HPDE6-E6E7 (cell line): ENCODE measurements at regions not wholly inside any gene's neighbourhood (a gene's known extent, or its start where the extent isn't known, plus 50 kb on each side); places are given as distances from the start of the nearest gene placed in this dataset.

Experiments
- DNase-seq: peaks from one replicate; pipeline ENCODE4 v3.0.0; 2011; ENCODE audit warnings: missing footprints; ENCODE audit errors: extremely low spot score

- no peak for DNase-seq
Measured at GRCh38 chr14:53519137-53519536, 366.0 kb upstream of the DDHD1 start.

GRCh38 chr14:53517270-53517960 lies 364.3 kb upstream of the DDHD1 start:
- DNase-seq = no peak

- no peak for DNase-seq
Measured at GRCh38 chr14:53516261-53516774, 363.2 kb upstream of the DDHD1 start.

- DNase-seq = no peak
Measured at GRCh38 chr14:53515276-53515675, 362.2 kb upstream of the DDHD1 start.

- DNase-seq = no peak
Measured at GRCh38 chr14:53514197-53514596, 361.1 kb upstream of the DDHD1 start.

- DNase-seq = no peak
Measured at GRCh38 chr14:53510281-53510912, 357.3 kb upstream of the DDHD1 start.

- peak; percentile 10 for DNase-seq
Measured at GRCh38 chr14:53509276-53510244, 356.4 kb upstream of the DDHD1 start.

- DNase-seq = no peak
Measured at GRCh38 chr14:53501361-53502211, 348.5 kb upstream of the DDHD1 start.

- no peak for DNase-seq
Measured at GRCh38 chr14:53500191-53500590, 347.1 kb upstream of the DDHD1 start.

- DNase-seq = no peak
Measured at GRCh38 chr14:53496668-53497067, 343.5 kb upstream of the DDHD1 start.

- DNase-seq = no peak
Measured at GRCh38 chr14:53495846-53496343, 342.8 kb upstream of the DDHD1 start.

GRCh38 chr14:53494587-53494986 lies 341.5 kb upstream of the DDHD1 start:
- no peak for DNase-seq

- DNase-seq = no peak
Measured at GRCh38 chr14:53493860-53494259, 340.7 kb upstream of the DDHD1 start.

GRCh38 chr14:53493320-53493719 lies 340.2 kb upstream of the DDHD1 start:
- DNase-seq = no peak

- no peak for DNase-seq
Measured at GRCh38 chr14:53491884-53492277, 338.8 kb upstream of the DDHD1 start.

GRCh38 chr14:53491256-53491883 lies 338.2 kb upstream of the DDHD1 start:
- DNase-seq = no peak

GRCh38 chr14:53478174-53478573 lies 325.1 kb upstream of the DDHD1 start:
- no peak for DNase-seq

GRCh38 chr14:53473480-53473879 lies 320.4 kb upstream of the DDHD1 start:
- DNase-seq = no peak

GRCh38 chr14:53472306-53472705 lies 319.2 kb upstream of the DDHD1 start:
- no peak for DNase-seq

- DNase-seq = no peak
Measured at GRCh38 chr14:53470351-53471043, 317.4 kb upstream of the DDHD1 start.
